ENCODE measurements at regions not wholly inside any gene's neighbourhood (a gene's known extent, or its start where the extent isn't known, plus 50 kb on each side); places are given as distances from the start of the nearest gene placed in this dataset.

GRCh38 chr15:39320355-39320754 is 260.5 kb upstream of the THBS1 start:
- no peak for TF ChIP-seq PATZ1 (CRISPR knock-in tag; IDR thresholded peaks at IDR 0.05; ENCODE audit: borderline replicate concordance)
- TF ChIP-seq TSHZ2 (CRISPR knock-in tag; IDR thresholded peaks at IDR 0.05) = no peak
